ENCODE measurements at regions not wholly inside any gene's neighbourhood (a gene's known extent, or its start where the extent isn't known, plus 50 kb on each side); places are given as distances from the start of the nearest gene placed in this dataset.

DNA sequence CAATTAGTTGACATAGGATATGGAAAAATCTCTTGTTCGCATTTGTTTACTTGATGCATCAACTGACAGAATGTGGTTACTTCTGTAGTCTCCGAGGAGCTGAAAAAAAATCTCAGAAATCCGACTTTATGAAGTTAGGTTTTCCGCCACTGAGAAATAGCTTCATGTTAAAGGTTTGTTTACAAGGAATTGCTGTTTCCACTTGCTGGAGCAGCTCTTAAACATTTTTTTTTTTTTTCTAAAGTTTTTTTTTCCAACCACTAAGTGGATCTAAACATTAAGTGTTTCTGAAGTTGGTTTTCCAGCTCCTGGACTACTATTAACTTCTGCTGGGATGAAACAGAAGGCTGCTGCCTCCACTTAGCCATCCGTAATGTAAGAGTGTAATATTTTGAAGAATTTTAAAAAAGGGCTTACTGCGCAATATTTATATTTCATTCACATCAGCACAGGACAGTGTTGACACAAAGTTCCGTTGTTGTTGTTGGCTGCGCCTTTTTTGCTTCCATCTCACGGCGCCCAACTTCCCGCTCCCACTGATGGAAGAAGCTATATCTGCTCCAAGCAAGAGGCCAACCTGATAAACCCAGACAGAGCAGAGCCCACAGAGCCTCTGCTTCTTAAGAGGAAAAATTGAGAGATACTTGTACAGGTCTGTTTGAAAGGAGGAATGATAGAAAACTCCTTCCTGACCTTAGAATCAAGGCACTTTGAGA, 167.7 kb upstream of the KCNJ16 start:
- DNase-seq, result no peak

- no peak for DNase-seq
Observed at GRCh38 chr17:69908626-69909368, 166.2 kb upstream of the KCNJ16 start.

DNA sequence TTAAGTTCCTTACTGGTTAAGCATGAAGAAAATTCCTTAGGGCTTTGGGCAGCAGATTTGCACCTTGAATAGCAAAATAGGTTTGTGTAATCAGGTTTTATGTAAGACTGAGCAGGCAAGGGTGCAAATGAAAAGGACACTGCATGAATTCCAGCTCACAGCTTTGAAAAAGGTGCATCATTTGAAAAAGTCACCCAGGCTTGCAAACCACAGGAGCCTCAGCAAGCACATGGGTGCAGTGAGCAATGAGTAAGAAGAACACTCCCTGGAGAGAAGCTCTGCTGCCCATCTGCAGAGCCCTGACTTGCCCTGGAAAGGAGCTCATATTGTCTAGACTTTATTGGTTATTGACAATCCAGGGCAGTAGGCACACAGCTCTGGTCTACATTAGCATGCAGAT, 165.6 kb upstream of the KCNJ16 start:
- no peak for DNase-seq

- DNase-seq, result no peak
Observed at GRCh38 chr17:69912805-69913204, 162.2 kb upstream of the KCNJ16 start.

DNA sequence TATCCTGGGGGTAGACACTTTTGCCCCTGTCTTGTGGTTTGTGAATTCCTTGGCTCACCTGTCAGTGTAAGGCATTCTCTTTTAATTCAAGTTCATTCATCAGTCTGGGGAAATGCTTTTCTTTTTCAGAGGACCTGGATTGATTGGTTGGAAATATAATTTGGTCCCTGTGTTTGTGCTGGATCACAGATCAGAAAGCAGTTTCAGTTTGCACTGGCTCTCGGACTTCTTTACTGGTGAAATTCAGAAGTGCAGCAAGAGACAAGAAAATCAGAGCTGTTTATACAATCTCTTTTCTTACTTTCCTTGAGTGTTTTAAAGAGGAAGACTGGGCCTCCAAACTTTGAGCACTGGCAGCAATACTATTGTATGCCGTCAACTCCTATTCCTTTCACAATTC, 161.8 kb upstream of the KCNJ16 start:
- DNase-seq, result no peak

DNA sequence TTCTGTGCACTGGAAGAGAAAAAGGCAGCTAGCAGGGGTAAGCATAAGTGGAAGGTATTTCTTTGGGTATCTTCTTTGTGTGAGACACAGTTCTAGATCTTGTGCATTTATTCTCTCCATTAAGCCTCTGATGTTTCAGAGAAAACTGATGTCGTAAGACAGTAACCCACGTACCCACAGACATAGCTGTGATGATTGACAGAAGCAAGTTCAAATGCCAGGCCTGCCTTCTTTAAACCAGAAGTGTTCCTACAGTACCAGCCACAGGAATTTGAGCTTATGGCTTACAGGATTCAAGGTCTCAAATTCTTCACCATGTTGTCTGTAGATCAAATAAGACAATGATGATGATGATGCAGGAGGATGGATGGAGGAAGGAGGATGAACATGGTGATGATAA, 161.4 kb upstream of the KCNJ16 start:
- no peak for DNase-seq

DNA sequence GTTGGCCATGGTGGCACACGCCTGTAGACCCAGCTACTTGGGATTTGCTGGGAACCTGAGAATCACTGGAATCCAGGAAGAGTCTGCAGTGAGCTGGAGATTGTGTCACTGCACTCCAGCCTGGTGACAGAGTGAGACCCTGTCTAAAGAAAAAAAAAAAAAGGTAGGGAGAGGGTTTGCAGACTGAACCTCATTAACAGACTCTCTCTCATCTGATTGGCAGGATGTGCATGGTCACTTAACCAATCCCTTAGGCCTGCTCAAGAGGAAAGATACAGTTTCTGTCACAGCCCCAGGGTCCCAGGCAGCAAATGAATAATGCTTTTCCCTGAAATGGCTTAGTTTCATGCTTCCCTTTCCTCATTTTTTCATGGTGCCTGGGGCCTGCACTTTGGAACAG, 160.5 kb upstream of the KCNJ16 start:
- DNase-seq, result no peak

GRCh38 chr17:69916761-69917160, 158.3 kb upstream of the KCNJ16 start:
- no peak for DNase-seq

DNA sequence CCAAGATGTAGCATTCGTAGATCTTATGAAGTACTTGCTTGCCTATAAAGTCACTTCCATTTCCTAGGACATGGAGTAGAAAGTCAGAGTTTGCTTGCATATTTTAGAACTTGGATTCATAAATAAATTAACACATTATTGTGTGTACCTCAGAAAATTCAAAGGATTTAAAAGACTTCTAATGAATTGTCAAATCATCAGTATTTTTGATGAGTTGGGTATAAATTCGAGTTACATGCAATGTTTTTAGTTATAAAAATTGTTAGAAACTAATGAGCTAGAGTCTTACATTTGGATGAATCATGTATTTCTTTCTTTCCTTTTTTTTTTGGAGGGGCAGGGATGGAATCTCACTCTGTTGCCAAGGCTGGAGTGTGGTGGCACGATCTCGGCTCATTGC, 156.9 kb upstream of the KCNJ16 start:
- DNase-seq, result no peak

GRCh38 chr17:69919789-69920188, 155.2 kb upstream of the KCNJ16 start:
- no peak for DNase-seq

- no peak for DNase-seq
Observed at GRCh38 chr17:69921046-69921445, 154.0 kb upstream of the KCNJ16 start.

DNA sequence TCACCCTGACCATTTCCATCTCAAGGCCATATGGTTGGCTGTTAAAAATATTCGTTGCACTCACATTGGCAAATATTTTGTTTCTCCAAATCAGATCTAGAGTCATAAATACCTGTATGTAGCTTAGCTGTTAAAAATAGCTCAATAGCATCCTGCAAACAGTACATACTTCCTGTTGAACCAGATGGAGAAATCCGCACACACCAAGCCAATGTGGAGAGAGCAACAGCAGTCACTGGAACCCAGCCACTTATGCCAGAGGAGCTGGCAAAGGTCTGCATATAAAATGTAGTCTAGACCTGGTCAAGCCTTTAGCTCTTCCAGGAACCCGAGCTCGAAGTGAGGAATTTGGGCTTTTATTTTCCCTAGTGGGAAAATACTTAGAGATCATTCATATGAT, 146.4 kb upstream of the KCNJ16 start:
- DNase-seq, result no peak

DNA sequence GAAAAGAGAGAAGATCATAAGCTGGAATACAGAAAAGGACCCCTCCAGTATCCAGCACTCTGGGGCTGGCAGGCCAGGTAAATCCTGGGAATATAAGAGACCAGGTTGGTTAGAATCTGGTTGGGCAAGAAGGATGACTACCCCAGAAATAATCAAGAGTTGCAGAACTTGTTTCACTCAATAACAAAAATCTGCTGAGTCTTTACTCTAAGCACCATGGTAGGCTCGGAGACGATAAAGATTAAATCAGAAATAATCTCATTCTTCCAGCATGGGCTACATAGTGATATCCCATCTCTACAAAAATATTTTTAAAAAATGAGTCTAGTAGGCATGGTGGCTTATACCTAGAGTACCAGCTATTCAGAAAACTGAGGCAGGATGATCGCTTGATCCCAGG, 138.0 kb upstream of the KCNJ16 start:
- DNase-seq, result no peak

GRCh38 chr17:69943058-69943457, 132.0 kb upstream of the KCNJ16 start:
- no peak for DNase-seq

GRCh38 chr17:69944406-69944805, 130.6 kb upstream of the KCNJ16 start:
- no peak for DNase-seq

- no peak for DNase-seq
Observed at GRCh38 chr17:69945698-69946185, 129.3 kb upstream of the KCNJ16 start.

DNA sequence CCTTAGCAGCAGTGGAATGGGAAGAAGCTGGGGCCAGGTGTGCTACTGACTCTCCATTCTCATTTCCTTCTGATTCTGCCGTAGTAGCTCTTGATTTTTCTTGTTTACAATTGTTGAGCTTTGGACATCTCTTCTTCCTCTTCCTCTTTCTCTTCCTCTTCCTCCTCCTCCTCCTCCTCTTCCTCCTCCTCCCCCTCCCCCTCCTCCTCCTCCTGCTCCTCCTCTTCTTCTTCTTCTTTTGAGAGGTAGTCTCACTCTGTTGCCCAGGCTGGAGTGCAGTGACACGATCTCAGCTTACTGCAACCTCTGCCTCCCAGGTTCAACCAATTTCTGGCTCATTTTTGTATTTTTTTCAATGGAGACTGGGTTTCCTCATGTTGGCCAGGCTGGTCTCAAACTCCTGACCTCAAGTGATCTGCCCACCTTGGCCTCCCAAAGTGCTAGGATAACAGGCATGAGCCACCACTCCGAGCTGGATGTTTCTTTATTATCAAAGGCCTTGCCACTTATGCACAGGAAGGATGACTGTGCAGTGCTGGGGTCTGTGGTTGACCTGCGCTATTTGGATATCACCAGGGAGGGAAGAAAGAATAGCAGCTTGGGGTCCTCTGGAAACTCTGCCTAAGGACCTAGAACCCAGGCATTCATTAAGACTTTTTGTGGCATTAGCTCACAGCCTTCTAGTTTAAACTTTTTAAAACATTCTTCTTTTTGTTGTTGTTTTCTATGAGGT, 127.8 kb upstream of the KCNJ16 start:
- no peak for DNase-seq

DNA sequence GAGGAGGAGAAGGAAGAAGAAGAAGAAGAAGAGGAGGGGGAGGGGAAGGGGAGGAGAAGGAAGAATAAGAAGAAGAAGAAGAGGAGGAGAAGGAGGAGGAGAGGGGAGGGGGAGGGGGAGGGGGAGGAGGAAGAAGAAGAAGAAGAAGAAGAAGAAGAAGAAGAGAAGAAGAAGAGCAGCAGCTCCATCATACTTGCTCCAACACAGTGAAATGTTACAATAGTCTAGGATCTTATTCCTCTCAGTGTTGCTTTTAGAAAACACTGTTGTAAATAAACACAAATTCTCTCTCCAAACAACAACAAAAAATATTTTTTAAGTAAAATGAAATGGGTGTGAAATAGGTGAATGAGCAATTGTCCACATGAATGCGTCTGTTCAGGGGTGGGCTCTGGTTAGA, 126.6 kb upstream of the KCNJ16 start:
- no peak for DNase-seq

- DNase-seq, result no peak
Observed at GRCh38 chr17:69949496-69949895, 125.5 kb upstream of the KCNJ16 start.

DNA sequence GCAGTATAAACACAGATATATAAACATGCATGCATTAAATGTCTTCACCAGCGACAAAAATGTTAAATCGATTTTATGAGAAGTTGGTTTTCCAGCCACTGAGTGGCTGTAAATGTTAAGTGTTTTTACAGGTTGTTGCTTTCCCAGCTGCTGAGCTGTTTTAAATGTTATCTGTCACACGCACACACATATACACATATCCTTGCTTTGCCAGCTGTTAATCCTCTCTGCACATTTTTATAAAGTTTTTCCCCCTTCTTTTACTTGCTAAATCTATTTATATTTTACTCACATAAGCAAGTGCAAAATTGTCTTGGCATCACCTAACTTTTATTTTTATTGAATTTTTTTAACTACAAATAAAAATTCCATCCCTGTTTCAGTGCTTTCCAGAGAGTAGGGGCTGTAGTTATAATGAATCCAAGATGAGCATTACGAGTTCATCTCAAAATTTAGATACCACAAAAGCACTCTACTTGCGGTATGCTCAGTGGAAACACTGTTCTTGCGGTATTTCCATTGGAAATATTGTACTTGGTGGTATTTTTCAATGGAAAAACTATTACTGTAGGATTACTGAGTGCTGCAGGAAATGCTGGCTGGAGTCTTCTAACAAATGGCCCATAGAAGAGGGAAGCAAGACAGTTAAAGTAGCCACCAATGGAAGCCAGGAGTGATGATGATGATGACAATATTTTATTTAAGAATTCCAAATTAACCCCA, 124.9 kb upstream of the KCNJ16 start:
- no peak for DNase-seq

DNA sequence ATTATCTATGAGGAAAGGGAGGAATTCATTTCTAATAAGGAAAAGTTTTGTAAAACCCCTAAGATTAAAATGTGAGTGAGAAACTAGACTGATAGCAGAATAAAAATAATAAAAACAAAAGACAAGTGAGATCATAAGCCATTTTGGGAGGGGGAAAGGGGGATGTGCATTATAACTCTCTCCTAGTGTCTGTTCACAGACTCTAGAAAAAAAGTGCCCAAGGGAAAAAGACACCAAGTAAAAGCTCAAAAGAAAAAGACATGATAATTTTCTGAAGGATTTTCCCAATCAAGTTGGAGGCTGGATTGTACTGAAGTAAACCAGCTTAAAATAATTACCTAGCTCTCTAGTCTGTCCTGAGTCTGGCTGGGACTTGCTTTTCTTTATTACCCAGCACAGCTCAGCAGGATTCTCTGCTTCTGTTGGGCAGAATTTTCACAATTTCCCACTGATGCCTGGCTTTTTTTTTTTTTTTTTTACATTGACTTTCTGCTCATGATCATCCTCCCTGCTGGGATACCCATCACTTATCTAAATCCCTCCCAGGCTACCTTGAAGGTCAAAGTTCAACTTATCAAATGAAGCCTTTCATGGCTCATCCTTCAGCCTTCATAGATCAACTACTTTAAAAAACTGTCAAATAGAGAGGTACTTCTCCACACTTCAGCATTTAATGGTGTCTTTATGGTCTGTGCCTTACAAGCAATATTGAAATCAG, 124.2 kb upstream of the KCNJ16 start:
- DNase-seq, result no peak

GRCh38 chr17:69954241-69954925, 120.6 kb upstream of the KCNJ16 start:
- DNase-seq, result peak; percentile 12

Measured in HCEC 1CT (cell line).